ENCODE measurements at regions not wholly inside any gene's neighbourhood (a gene's known extent, or its start where the extent isn't known, plus 50 kb on each side); places are given as distances from the start of the nearest gene placed in this dataset.

DNA sequence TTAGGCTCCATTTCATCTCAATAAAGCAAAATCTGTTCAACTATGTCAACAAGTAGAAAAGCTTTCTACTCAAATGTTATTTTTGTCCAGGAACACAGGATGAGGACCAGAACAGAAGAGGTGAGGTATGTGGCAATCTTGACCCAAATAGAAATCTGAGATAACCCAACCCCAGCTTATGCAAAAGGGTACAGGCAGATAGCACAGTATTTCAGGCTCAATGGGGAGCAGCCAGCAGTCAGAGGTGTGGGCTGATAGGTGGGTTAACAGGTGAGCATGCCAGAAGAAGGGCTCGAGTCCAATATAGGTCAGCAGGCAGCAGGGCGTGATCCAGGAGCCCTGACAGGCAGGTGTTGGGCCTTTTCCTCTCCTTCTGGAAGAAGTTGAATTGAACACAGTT lies 281.2 kb upstream of the NR2F2 start:
- TF ChIP-seq SUZ12 (IDR thresholded peaks at IDR 0.05; ENCODE audit: extremely low read depth, insufficient read depth, insufficient read length) (no peak), YY1 (IDR thresholded peaks at IDR 0.05; ENCODE audit: insufficient read depth, insufficient read length) (no peak)
